ENCODE measurements at regions not wholly inside any gene's neighbourhood (a gene's known extent, or its start where the extent isn't known, plus 50 kb on each side); places are given as distances from the start of the nearest gene placed in this dataset.

GRCh38 chr3:53957831-53958230, 66.2 kb upstream of the SELENOK start:
- TF ChIP-seq CTCF (IDR thresholded peaks at IDR 0.05; ENCODE audit: borderline replicate concordance, extremely low read depth, low read length, poor library complexity, severe bottlenecking) (no peak), EZH2 (IDR thresholded peaks at IDR 0.05; ENCODE audit: borderline replicate concordance, low read depth, low read length, severe bottlenecking) (no peak)
